Stimulated activated CD8-positive, alpha-beta memory T cell treated with anti-CD3 and anti-CD28 coated beads, Interleukin-15, amount 100 ng/mL, for 24 hours (primary cell): ENCODE measurements at regions not wholly inside any gene's neighbourhood (a gene's known extent, or its start where the extent isn't known, plus 50 kb on each side); places are given as distances from the start of the nearest gene placed in this dataset.

Experiments
- DNase-seq: peaks from one replicate; pipeline ENCODE4 v3.0.0-alpha.2; 2020; ENCODE audit warnings: low read depth

DNA sequence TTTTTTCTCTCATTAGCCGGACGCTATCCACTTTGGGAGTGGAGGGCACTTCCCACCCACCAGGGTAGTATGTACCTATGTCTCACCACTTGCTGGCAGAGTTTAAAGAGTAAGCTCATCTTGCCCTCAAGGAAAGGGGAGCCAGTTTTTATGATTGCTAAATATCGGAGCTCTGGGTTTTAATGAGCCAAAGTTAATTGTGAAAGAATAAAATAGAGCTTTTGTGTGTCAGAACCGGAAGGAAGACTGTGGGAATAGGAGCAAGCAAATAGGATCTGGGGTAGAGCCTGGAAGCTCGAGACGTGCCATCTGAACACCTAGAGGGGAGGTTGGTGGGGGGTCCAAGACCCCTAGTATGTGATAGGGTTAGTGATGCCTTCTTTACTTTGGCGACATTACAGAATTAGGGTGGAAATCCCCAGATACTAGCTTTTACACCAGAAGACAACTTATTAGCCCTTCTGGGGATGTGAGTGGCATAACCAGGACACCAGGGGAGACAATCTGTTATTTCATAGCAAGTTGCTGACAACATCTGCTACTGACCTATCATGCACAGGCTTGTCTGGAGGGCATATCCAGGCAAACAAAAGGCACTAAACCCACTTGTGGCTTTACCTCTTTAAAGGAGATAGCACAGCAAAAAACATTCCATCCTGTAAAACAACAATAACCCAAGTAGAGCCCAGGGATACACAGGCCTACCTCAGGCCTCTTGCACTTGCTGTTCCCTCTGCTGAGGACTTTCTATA is 333.8 kb downstream of the ZNF621 start:
- no peak for DNase-seq

DNA sequence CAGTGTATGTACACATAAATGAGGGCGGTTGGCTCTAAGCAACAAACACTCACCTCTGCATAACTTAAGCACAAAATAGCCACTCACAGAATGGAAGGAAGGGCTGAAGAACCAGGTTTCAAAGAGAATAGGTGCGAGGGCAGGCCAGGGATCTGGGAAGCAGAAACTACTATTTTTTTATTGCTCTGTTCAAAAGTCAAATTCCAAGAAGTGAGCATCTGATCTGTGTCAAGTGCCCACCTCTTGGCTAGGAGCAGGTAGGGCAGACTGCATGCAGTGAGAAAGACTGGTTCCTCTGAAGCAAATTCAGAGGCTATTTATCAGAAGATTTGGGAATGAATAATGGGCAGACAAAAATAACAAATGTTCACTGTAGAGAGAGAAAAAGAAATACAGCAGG is 336.4 kb upstream of the CTNNB1 start:
- DNase-seq: no peak

DNA sequence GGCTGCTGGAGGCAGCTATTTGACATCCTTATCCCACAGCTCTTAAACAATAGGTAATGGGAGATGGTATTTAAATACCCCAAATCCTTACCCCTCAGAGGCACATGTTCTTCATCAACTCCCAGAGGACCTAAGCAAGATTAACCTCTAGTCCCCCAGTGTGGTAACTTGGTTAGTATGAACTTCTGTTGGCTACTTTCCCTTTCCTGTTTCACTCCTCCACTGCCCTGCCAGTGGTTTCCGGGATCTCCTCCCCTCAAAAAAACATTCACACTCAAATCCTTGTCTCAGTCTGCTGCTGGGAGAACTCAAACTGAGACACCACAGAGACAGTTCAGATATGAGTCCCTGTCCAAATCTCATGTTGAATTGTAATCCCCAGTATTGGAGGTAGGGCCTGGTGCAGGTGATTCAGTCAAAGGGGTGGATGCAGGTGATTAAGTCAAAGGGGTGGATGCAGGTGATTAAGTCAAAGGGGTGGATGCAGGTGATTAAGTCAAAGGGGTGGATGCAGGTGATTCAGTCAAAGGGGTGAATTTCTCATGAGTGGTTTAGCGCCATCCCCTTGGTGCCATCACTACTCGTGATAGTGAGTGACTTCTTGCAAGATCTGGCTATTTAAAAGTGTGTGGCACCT is 335.0 kb upstream of the CTNNB1 start:
- DNase-seq: no peak

DNA sequence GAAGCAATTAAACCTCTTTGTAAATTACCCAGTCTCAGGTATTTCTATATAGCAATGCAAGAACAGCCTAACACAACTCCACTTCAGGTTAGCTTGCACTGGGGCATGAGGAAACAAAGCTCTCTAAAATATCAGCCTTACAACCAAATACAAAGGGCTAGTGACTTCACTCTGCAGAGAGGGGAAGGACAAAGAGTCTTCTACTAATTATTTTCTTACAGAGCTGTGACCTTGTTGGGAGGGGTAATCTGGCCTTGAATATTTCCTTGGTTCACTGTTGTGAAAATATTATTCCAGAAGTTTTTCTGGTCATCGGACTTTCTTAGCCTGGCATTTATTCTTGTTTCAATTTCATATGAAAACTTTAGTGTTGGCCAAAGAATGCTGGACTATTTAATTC is 334.4 kb upstream of the CTNNB1 start:
- DNase-seq: no peak

DNA sequence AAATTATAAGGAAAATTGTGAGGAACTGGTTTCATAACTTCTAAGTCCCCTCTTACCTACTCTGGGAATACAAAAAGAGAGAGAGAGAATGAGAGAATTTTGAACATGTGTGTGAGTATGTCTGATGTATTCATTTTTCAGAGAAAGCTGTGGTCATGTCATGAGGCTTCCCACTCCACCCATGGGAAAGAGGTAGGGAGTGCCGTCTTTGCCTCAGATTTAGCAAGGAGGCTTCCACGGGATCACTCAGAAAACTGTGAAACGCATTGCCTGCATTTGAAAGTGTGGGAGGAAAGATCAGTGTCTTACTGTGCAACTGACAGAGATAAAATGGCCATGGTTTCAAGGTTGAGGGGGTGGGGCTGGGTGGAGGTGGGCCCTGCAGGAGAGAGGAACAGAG is 331.5 kb upstream of the CTNNB1 start:
- no peak for DNase-seq

DNA sequence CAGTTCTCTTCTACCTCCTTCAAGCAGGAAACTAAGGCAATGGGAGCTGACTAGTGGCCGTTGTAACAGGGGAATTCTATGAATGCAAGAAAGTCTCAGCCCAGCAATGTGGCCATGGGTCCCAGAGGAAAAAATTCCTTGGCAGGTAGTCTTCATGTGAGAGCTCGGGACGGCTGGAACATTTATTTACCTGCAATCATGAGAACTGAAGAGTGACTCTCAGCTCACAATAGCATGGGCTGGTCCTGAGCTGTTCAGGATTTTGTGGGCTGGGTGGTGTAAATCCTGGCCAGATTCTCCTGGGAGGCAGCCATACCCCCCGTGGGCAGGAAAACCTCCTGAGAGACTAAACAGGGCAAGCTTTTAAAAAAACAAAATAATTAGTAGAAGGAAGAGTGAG is 330.3 kb upstream of the CTNNB1 start:
- no peak for DNase-seq

DNA sequence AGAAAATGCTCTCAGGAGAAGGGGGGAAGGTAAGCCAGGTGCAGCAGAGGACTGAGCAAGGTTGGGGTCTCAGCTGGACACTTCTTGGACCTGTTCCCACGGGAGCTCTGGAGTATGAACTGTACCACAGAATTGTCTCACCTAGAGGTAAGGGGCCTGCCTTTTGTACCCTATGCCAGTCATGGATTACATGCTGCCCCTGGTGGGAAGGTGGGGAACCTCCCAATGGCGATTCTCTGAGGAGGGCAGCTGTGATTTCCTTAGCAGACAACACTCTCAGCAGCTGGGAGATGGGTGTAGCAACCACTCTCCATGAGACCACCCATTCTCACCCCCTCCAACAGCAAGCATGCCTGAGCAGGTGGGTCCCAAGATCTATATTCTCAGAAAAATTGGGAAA is 329.4 kb upstream of the CTNNB1 start:
- no peak for DNase-seq

DNA sequence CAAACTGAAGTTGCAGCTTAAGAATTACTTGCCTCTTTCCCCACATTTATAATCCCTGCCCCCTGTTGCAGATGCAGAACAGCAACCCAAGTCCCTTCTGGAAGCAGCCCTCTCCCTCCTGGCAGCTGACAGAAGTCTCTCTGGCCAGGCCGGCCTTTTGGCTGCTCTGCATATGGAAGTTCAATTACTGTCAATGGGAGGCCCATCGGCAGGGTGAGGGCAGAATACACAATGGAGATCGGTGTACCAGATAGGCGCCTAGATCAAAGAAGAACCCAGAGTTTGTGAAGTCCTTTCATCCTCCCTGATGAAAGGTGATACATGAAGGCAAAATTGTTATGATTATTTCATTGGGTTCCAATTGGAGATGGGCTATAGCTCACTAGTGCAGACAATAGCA is 327.9 kb upstream of the CTNNB1 start:
- no peak for DNase-seq

DNA sequence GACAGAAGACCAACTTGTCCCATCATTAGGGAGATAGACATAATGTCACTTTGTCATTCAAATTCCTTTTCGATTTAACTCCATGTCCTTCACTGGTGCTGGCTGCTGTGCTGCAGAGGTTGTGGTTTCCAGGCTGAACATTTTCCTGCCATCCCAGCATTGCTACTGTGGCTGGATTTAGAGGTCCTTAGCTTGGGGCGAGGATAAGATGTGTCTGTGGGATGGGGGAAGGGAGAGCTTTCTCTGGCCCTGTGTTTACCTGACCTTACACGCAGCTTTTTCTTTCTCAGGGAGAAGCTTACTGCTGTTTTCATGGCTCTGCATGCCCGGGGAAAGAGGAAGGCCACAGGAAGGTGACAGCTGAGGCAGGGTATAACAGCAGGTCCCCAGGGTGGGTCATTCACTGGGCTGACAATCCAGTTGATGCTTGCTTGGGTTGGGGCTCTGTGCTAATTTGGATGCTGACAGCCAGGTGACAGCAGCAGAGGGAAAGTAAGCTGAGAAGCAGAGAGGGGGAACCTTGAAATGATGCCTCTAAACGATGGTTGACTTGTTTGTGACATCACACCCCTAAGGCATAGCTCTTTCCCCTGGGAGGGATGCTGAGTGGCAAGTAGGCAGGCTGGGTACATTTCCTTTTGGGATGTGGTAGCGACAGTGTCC is 326.9 kb upstream of the CTNNB1 start:
- no peak for DNase-seq

DNA sequence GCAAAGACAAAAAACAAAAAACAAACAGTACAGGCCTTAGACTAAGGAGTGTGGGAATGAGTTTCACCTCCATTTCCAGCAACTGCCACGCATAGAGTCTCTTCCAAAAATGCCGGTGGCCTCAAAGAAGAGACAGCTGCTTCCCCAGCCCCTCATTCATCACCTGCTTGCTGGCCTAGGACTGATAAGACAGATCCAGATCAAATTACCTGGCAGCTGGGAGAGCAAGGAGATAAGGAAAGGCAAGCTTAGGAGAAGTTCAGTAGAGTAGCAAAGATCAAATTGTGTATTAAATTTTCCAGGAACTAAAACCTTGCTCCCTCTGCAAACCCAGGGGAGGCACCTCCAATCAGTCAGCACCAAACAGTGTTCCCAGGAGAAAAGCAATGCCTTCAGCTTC is 325.8 kb upstream of the CTNNB1 start:
- DNase-seq: no peak

DNA sequence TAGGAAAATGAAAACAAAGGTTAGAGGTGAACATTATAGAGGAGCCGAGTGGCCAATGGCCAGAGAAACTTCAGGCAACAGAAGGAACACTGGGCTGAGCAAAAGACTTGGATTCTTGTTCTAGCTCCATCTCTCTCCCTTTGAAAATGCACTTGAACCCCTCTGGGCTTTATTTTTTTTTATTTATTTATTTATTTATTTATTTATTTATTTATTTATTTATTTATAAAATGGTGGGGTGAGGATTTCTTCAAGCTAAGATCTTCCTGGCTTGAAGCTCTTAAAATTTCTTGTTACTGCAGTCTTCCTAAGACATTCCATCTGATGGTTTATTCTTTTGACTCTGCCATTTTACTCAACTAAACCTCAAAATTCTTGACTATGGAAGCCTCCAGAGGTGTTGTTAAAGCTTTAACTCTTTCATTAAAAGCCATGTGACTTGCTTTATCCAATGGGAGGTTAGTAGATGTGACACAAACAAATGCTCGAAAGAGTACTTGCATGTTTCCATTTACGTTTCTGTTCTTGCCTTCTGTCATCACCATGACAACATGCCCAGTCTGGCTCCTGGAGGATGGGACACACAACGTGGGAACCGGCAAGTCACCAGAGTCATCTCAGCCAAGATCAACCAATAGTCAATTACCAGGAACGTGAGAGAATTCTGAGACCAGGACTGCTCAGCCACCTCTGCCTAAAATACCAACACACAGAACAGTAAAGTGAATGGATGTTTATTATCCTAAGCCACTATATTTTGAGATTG is 325.2 kb upstream of the CTNNB1 start:
- no peak for DNase-seq

DNA sequence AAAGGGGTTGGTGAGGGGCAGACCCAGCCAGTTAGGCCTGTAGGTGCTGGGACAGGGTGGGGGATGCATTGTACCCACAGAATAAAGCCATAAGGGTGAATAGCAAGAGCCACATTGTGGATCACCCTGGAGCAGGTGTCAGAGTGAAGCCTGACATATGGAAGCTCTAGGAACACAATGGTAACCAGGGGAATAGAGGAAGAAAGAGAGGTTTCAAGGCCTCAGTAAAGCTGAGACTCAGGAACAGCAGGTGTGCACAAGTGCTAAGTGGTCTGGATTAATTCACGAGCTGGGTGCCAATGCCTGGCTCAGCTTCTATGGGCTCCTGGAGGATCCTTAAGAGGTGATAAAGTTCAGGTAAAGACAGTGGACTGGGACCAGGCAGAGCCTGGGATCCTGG is 323.7 kb upstream of the CTNNB1 start:
- DNase-seq: no peak

DNA sequence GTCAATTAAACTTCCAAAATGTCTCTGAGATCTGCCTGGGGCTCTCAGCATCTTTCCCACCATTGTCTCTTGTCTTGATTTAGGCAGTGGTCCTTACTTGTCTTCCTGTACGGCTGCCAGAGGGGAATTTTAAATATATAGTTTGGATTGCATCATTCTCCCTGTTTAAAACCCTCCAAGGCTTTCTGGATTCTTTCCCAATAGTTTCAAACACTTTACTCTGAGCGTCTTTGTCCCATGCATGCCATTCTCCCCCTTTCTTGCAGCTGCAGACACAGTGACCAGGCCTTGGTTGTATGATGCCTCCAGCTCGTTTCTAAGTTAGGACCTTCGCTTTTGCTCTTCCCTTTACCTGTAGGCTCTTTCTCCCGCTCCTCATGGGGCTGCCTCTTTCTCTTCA is 323.3 kb upstream of the CTNNB1 start:
- no peak for DNase-seq

DNA sequence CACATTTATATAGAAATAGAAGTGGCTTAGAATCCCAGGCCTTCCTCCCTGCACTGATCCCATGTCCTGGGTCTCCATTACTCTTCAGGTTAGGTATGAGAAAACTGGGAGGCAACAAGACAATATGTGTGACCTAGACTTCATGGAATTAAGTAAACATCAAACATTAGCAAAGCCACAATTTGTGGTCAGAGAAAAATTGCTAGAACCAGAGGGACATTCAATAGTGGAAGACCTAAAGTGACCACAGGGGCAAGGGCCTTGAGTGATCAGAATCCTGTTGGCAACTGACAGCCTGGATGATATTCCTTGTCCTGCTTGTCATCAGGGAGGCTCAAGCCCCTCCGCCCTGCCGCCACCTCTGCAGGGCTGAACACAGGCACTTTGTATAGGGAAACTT is 322.8 kb upstream of the CTNNB1 start:
- no peak for DNase-seq

DNA sequence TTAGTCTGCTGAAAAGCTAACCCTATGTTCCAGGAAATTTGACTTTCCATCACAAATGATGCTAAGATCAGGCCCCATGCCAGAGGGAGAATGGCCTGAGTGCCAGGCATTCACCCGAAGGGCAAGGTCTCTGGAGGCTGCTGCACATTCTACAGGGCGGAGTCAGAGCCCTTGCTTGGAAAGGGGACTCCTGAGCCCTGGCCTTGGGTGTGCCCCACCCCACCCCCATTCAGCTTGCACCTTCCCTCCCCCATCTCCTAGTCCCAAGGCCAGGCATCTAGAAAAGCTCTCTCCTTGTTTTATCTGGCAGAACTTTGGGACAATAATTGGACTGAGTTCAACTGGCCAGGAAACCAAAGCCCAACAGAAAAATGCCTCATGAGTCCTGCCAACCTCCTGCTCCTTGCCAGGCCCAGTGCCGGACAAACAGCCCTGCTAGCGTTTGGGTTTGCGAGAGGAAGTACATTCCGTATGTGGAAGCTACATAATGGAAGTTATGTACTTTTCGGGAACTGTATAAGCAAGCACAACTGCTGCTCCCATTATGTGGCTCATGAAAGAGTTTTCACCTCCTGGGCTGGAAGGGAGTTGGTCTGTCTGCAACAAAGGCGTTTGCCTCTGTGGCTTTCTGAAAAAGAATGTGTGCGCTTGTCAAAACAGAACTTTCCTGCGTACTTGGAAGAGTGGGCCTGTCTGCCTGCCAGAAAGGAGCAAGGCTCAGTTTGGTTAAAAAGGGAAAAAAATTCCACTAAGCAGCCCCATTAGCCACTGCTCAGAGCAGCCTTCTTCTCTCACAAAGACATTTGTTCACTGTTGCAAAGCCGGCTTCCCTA is 321.5 kb upstream of the CTNNB1 start:
- DNase-seq: no peak

DNA sequence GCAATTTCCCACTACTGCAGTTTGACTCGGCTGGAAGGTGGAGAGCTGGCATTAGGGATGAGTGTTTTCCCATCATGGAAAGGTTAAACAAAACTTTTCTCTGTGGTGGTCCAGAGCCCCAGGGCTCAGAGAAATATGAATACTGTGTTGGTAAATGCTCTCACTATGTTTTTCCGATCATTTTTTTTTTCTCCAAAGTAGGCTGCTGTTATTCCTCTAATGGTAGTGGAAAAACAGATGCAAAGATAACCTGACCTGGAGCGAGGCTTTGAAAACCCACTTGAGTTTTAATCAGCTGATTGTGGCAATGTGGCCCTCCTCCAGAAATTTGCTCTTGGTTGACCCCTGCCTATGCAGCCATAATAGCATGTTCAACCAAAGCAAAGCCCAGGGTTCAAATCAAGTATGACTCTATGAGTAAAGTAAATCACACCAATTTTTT is 320.8 kb upstream of the CTNNB1 start:
- no peak for DNase-seq

DNA sequence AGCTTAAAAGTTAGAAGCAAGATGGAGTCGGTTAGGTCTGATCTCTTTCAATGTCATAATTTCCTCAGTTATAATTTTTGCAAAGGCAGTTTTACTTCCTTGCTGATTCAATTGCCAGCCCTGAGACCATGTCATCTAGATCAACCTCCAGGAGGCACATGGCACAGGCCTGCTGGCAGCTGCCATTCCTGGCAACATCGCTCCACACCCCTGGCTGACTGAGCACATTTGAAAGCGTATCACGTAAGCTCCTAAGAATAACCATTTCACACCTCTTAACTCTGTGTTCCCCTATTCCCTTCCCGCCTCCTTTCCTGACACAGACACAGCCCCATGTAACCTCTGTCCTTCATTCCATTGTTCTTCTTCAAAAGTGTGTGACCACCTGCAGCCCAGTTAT is 313.9 kb upstream of the CTNNB1 start:
- DNase-seq: no peak

DNA sequence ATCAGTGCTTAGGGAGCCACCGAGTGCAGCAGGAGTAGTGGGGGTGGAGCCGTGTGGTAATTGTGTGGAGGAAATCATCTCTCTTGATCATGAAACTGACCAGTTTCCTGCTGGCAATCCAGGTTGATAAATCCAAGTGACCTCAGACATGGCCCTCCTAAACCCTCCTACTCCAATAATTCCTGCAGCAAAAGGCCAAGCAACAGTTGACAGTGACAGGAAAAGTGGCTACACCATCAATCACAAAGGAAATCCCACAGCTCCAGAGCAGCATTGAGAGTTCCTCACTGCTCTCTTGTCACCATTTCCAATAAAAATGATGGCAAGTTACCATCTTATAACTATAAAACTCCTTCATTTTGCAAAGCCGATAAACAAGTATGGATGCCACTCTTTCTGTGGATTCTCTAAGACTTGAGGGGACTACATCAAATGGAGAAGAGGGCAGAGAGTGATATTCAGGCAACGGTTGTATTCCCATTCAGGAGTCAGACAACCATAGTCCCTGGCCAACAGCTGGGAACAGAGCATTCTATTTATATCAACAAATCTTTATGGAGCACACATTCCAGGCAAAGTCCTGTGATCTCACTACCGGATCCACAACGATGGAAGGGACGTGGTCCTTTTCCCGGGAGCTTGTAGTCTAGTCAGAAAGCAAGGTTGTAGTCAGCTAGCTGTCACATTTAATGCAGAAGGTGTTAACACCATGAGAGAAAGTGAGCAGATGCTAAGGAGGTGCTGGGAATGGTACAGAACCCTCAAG is 312.5 kb upstream of the CTNNB1 start:
- DNase-seq: no peak

DNA sequence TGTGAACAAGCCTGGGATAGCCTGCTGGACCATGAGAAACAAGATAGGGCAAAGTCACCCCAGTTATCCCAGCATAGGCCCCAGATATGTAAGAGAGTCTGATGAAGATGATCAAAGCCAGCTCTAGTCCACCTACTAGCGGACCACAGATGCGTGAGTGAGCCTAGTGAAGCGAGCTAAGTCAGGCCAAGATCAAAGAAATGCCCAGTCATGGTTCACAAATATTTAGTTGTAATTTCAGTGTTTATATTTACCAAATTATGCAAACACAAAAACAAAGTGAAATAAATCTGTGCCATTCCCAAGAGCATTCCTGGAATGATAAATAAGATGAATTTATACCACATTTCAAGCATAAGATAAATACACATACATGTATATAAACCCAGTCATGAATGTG is 308.1 kb upstream of the CTNNB1 start:
- DNase-seq: no peak

DNA sequence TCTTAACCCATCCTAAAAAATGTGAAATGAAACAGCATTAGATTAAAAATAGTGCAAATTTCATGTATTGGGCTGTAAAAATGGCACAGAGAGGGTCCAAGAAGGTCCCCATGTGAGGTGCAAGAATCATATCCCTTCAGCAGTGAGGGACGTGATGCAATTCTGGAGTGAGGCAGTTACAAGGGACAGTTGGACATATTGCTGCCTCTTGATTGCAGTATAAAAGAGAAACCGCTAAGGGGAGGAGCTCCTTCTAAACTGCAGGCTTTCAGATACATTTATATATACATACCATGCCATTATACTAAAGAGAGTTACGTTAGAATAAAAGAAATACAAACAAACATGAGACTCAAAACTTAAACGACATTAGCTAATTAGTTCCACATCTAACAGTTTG is 304.2 kb upstream of the CTNNB1 start:
- DNase-seq: no peak

DNA sequence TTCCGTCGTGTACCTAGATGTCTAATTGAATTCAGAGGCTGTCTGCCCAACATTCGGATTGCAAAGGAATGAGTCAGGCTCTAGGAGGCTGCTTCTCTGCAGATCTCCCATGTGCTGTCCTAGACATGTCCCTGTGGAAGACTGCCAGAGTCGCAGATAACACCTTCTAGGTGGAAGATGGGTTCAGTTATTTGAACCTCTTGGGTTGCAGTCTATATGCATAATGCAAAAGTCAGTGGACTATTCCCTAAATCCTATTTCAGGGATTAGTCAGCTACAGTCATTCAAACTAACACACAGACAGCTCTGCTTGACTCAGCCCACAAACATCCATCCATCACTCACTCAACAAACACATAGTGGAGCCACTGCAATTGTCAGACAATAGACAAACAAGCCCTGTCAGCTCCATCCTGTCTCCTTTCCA is 300.0 kb upstream of the CTNNB1 start:
- no peak for DNase-seq
